Testis (tissue), 2 donors: ENCODE measurements at regions not wholly inside any gene's neighbourhood (a gene's known extent, or its start where the extent isn't known, plus 50 kb on each side); places are given as distances from the start of the nearest gene placed in this dataset.

Experiments
- DNase-seq: peaks from one replicate; pipeline ENCODE4 v3.0.0-alpha.2; 2019
- H3K27ac ChIP-seq, 2 donors: fragments of 200-600 bp; sonication (generic); one replicate each; pipeline ENCODE4 v1.5.1; 2019
- H3K27me3 ChIP-seq: fragments of 200-600 bp; sonication (generic); one replicate; pipeline ENCODE4 v1.5.1; 2019
- H3K36me3 ChIP-seq: fragments of 200-600 bp; sonication (generic); one replicate; pipeline ENCODE4 v1.5.1; 2017; ENCODE audit warnings: low read depth; ENCODE audit errors: missing control alignments
- H3K4me1 ChIP-seq: fragments of 200-600 bp; sonication (generic); one replicate; pipeline ENCODE4 v1.5.1; 2019
- H3K4me3 ChIP-seq, 2 donors: fragments of 200-600 bp; sonication (generic); one replicate each; pipeline ENCODE4 v1.5.1; 2017 to 2019
- H3K9me3 ChIP-seq: fragments of 200-600 bp; sonication (generic); one replicate; pipeline ENCODE4 v1.5.1; 2017
- CTCF ChIP-seq, 3 experiments: fragments of 450-650 bp in 2 of 3; fragments of 200-600 bp in 1 of 3; sonication (generic) in 1 of 3; IDR thresholded peaks; one replicate each; pipeline ENCODE4 v1.5.1; 2016 to 2019; ENCODE audit warnings: antibody characterized with exemption in 3 of 3, mild to moderate bottlenecking in 2 of 3, moderate library complexity in 1 of 3
- POLR2A ChIP-seq: fragments of 450-650 bp; IDR thresholded peaks from one replicate; pipeline ENCODE4 v1.6.1; 2017; ENCODE audit warnings: antibody characterized with exemption, mild to moderate bottlenecking, moderate library complexity
- WGBS, 2 donors: methylation state at CpG; one replicate each; pipeline ENCODE4 v1.1.5; 2018; 5-methylcytosine and 5-hydroxymethylcytosine counted together
- intact Hi-C: fragments of 100-400 bp; cut with DNase I; formaldehyde crosslinking; loops from one replicate; pipeline ENCODE4 v1.15.1; 2023; ENCODE audit warnings: low total_unique reads

GRCh38 chr5:58240322-58240721, 219.6 kb downstream of the PLK2 start:
- no peak for TF ChIP-seq POLR2A
- TF ChIP-seq CTCF (IDR thresholded peaks at IDR 0.05), result no peak
- intact Hi-C loops, result no loop called here
- Histone ChIP-seq H3K27me3 (no peaks in the 10 kb centered on the region), H3K9me3 (no peaks in the 10 kb centered on the region), H3K4me3 (no peak overlapping the region), H3K36me3 (no peaks in the 10 kb centered on the region), H3K27ac (no peak overlapping the region), H3K4me1 (no peaks in the 10 kb centered on the region)
- 88 to 90% methylated on average over 3 of the region's 3 CpGs for WGBS, 2 donors
- no peak for DNase-seq

GRCh38 chr5:58239731-58240130, 220.2 kb downstream of the PLK2 start:
- no peaks in the 10 kb centered on the region for H3K9me3 ChIP-seq
- H3K36me3 ChIP-seq, result no peaks in the 10 kb centered on the region
- no peaks in the 10 kb centered on the region for H3K4me1 ChIP-seq
- intact Hi-C loops, result no loop called here
- H3K4me3 ChIP-seq, result no peak overlapping the region
- H3K27me3 ChIP-seq, result no peaks in the 10 kb centered on the region
- DNase-seq, result no peak
- no peak for TF ChIP-seq CTCF (IDR thresholded peaks at IDR 0.05)
- TF ChIP-seq POLR2A, result no peak
- 82 to 91% methylated on average over 3 of the region's 3 CpGs for whole genome bisulfite sequencing, 2 donors
- no peak overlapping the region for H3K27ac ChIP-seq

GRCh38 chr5:58239045-58239444, 220.8 kb downstream of the PLK2 start:
- no peak for DNase-seq

GRCh38 chr5:58236498-58236897, 223.4 kb downstream of the PLK2 start:
- 90 to 96% methylated on average over 3 of the region's 3 CpGs for WGBS, 2 donors
- H3K4me3 ChIP-seq, result no peak overlapping the region
- no peaks in the 10 kb centered on the region for H3K4me1 ChIP-seq
- intact Hi-C loops, result no loop called here
- no peaks in the 10 kb centered on the region for H3K36me3 ChIP-seq
- no peak overlapping the region for H3K27ac ChIP-seq
- TF ChIP-seq POLR2A (no peak), CTCF (IDR thresholded peaks at IDR 0.05) (no peak)
- no peaks in the 10 kb centered on the region for H3K9me3 ChIP-seq
- DNase-seq, result no peak
- H3K27me3 ChIP-seq, result no peaks in the 10 kb centered on the region

More at GRCh38 chr5:58239045-58239444, 220.8 kb downstream of the PLK2 start:
- Histone ChIP-seq H3K4me1 (no peaks in the 10 kb centered on the region), H3K27ac (no peak overlapping the region), H3K9me3 (no peaks in the 10 kb centered on the region), H3K27me3 (no peaks in the 10 kb centered on the region), H3K36me3 (no peaks in the 10 kb centered on the region), H3K4me3 (no peak overlapping the region)
- TF ChIP-seq CTCF (IDR thresholded peaks at IDR 0.05) (no peak), POLR2A (no peak)
- WGBS, 2 donors, result 92 to 93% methylated on average over 1 of the region's 1 CpG
- intact Hi-C loops, result no loop called here

- Histone ChIP-seq H3K9me3 (no peaks in the 10 kb centered on the region), H3K36me3 (no peaks in the 10 kb centered on the region), H3K4me1 (no peaks in the 10 kb centered on the region), H3K27ac (no peak overlapping the region), H3K4me3 (no peak overlapping the region), H3K27me3 (no peaks in the 10 kb centered on the region)
- intact Hi-C loops, result no loop called here
- DNase-seq, result no peak
- TF ChIP-seq CTCF (IDR thresholded peaks at IDR 0.05) (no peak), POLR2A (no peak)
- WGBS, 2 donors, result 45 to 61% methylated on average over 3 of the region's 3 CpGs
Observed at GRCh38 chr5:58235299-58235698, 224.6 kb downstream of the PLK2 start.
